ENCODE measurements at regions not wholly inside any gene's neighbourhood (a gene's known extent, or its start where the extent isn't known, plus 50 kb on each side); places are given as distances from the start of the nearest gene placed in this dataset.

DNA sequence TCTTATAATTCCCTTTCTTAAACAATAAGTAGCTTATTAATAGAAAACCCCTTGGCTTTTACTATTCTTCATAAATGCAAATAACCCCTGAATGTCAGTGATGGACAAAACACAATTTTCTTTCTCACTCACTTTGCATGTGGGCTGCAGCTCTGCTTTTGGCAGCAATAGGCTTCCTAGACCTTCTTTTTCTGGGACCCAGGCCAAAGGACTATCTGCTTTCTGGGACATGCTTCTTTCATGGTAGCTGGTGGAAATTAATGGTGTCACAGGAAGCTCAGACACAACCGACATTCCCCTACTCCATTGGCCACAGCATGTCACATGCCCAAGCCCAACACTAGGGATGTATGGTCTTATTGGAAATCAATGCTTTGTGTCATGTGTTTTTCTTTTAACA is 134.3 kb upstream of the MDFIC start:
- Mint-ChIP-seq H3K4me3 (no peak overlapping the region), H3K4me1 (peaks cover 8% of the 10 kb centered on the region), H3K36me3 (ENCODE audit: insufficient read depth) (no peaks in the 10 kb centered on the region), H3K27ac (ENCODE audit: low read depth) (no peak overlapping the region), H3K9me3 (no peaks in the 10 kb centered on the region), H3K27me3 (peaks cover 25% of the 10 kb centered on the region)
- ATAC-seq (replicated peaks; ENCODE audit: extremely low read depth, poor library complexity, severe bottlenecking) (no peak), DNase-seq (ENCODE audit: low spot score in 2 of 2) (no peak)

DNA sequence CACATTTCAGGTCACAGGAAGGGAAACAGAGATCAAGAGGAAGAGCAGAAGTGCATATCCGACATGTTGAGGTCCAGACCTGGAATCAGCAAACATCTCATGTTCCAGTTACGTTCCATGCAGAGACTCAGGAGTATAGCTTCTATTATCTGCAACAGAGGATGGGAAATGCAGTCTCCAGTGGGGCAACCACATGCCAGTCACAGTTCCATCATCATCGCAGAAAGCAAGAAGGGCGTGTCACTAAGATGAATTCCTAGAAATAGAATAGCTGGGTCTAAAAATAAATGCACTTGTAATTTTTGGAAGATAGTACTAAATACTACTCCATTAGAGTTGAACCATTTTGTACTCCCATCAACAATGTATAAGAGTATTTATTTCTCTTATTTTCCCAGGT is 133.2 kb upstream of the MDFIC start:
- Mint-ChIP-seq H3K4me1 (peaks cover under 1% of the 10 kb centered on the region), H3K9me3 (no peaks in the 10 kb centered on the region), H3K27me3 (peaks cover 18% of the 10 kb centered on the region), H3K27ac (ENCODE audit: low read depth) (no peak overlapping the region), H3K4me3 (no peak overlapping the region), H3K36me3 (ENCODE audit: insufficient read depth) (no peaks in the 10 kb centered on the region)
- DNase-seq (ENCODE audit: low spot score in 2 of 2) = no peak
- ATAC-seq (replicated peaks; ENCODE audit: extremely low read depth, poor library complexity, severe bottlenecking) = no peak

DNA sequence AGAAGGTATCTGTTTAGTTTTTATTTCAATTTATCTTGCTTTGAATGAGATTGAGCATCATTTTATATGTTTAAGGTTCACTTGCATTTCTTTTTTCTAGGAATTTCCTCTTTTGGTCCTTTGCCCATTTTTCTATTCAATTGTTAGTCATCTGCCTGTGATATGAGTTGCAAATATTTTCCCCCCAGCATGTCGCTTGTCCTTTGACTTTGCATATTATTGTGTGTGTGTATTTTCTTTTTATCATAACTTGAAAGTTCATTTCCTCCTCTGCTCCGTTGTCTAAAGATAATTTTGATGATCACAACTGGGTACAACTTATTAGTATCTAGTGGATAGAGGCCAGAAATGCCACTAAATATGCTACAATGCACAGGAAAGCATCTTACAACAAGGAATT is 132.7 kb upstream of the MDFIC start:
- no peak for DNase-seq (ENCODE audit: low spot score in 2 of 2)
- peaks cover 19% of the 10 kb centered on the region for H3K27me3 Mint-ChIP-seq
- no peaks in the 10 kb centered on the region for H3K36me3 Mint-ChIP-seq (ENCODE audit: insufficient read depth)
- no peak for ATAC-seq (replicated peaks; ENCODE audit: extremely low read depth, poor library complexity, severe bottlenecking)
- no peaks in the 10 kb centered on the region for H3K4me1 Mint-ChIP-seq
- no peaks in the 10 kb centered on the region for H3K9me3 Mint-ChIP-seq
- no peak overlapping the region for H3K4me3 Mint-ChIP-seq
- H3K27ac Mint-ChIP-seq (ENCODE audit: low read depth) = no peak overlapping the region

DNA sequence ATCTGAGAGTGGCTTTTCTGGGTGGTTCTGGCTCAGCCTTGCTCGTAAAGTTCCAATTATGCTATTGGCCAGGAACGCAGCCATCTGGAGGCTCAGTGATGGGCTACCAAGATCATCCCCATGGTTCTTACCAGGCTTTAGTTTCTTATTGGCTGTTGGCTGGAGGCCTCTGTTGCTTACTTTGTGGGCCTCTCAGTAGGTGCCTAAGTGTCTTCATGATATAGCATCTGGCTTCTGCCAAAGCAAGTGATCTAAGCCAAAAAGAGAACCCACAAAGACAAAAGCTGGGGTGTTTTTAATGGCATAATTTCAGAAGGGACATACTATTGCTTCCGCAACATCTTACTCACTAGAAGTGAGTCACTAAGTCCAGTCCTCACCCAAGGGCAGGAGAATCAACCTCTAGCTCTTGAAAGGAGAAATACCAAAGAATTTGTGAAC is 132.0 kb upstream of the MDFIC start:
- Mint-ChIP-seq H3K4me1 (no peaks in the 10 kb centered on the region), H3K27ac (ENCODE audit: low read depth) (no peak overlapping the region), H3K9me3 (no peaks in the 10 kb centered on the region), H3K27me3 (peaks cover 22% of the 10 kb centered on the region), H3K36me3 (ENCODE audit: insufficient read depth) (no peaks in the 10 kb centered on the region), H3K4me3 (no peak overlapping the region)
- ATAC-seq (replicated peaks; ENCODE audit: extremely low read depth, poor library complexity, severe bottlenecking) = no peak
- no peak for DNase-seq (ENCODE audit: low spot score in 2 of 2)

DNA sequence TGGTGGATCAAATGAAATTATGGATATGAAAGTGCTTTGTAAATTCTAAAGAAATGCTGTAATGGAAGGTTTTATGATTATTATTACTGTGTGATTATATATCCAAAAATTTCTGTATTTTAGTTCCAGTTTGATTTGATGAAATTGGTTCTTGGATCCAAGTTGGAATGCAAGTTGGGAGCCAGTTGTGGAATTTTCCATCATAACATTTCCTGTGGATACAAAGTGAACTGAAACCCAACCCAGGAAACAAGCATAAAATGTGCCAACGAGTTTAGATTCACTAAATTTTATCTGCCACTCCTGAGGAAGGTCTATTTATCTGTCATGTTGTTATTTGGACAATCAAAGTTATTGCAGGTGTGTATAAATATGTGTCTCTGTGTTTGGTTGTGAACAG is 131.4 kb upstream of the MDFIC start:
- Mint-ChIP-seq H3K27me3 (peaks cover 22% of the 10 kb centered on the region), H3K4me1 (no peaks in the 10 kb centered on the region), H3K4me3 (no peak overlapping the region), H3K36me3 (ENCODE audit: insufficient read depth) (no peaks in the 10 kb centered on the region), H3K9me3 (no peaks in the 10 kb centered on the region), H3K27ac (ENCODE audit: low read depth) (no peak overlapping the region)
- DNase-seq (ENCODE audit: low spot score in 2 of 2) (no peak), ATAC-seq (replicated peaks; ENCODE audit: extremely low read depth, poor library complexity, severe bottlenecking) (no peak)

DNA sequence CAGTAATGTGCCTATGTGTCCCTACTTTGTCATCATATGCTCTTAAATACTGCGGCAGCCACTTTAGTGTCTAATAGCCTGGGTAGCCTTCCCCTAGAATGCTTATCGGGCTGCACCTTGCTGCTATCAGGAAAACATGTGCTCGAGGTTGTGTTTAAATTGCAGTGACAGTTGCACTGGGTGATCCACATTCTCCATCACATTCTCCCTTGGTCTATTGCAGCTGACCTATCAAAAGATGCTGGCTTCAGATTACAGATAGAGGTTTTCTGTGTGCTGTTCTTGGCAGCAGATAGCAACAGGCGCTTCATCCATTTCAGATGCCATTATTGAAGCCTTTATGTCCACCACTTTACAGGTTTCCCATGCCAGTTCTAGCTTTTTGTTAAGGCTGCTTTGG is 130.1 kb upstream of the MDFIC start:
- Mint-ChIP-seq H3K4me1 (no peaks in the 10 kb centered on the region), H3K27ac (ENCODE audit: low read depth) (no peak overlapping the region), H3K9me3 (no peaks in the 10 kb centered on the region), H3K4me3 (no peak overlapping the region), H3K36me3 (ENCODE audit: insufficient read depth) (no peaks in the 10 kb centered on the region), H3K27me3 (peaks cover 30% of the 10 kb centered on the region)
- DNase-seq (ENCODE audit: low spot score in 2 of 2) (no peak), ATAC-seq (replicated peaks; ENCODE audit: extremely low read depth, poor library complexity, severe bottlenecking) (no peak)

DNA sequence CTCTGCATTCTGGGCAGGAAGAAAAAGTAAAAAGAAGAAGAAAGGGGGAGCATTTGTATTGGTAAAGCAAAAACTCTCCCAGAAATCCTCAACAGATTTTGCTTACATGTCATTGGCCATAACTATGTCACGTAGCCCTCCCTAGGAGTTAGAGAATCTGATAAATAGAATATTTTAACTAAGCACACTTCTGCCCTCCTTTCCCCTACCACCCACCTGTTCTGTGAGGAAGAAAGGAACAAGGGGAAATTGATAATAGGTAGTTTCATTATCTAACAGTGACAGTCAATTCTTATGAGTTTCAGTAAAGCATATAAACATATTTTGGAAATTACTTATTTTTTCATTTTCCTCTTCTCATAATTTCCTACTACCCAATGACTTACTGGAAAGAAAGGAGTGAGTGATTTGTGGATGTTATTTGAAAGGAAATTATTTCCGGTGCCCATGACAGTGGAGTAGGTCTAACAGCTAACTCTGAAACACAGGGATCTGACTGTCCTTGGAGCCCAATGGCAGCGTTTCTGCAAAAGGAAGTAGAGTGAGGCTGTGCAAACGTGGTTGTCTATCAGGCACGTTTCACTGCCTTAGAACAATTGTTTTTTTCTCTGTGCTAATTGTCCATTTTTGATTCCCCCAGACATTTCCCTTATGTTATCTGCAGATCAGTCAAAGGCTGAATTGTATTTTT is 128.6 kb upstream of the MDFIC start:
- Mint-ChIP-seq H3K27me3 (peaks cover 30% of the 10 kb centered on the region), H3K36me3 (ENCODE audit: insufficient read depth) (no peaks in the 10 kb centered on the region), H3K4me1 (no peaks in the 10 kb centered on the region), H3K27ac (ENCODE audit: low read depth) (no peak overlapping the region), H3K4me3 (no peak overlapping the region), H3K9me3 (no peaks in the 10 kb centered on the region)
- no peak for DNase-seq (ENCODE audit: low spot score in 2 of 2)
- ATAC-seq (replicated peaks; ENCODE audit: extremely low read depth, poor library complexity, severe bottlenecking) = no peak

DNA sequence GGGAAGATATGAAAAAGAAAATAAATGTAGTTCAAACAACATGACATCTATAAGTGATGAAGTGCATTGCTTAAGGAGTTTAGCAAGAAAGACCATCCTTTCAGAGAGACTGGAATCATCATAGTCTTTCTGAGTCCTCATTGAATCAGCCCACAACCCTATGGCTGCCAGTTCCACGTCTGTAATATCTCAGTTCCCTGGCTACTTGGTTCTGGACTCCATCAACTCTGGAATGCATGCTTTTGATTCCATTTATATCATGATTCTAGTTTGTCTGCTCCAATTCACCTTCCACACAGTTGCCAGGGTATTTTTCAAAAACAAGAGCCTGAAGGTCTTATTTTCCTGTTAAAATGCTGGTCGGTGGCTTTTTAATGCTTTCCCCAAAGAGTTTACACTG is 126.4 kb upstream of the MDFIC start:
- Mint-ChIP-seq H3K27ac (ENCODE audit: low read depth) (no peak overlapping the region), H3K36me3 (ENCODE audit: insufficient read depth) (no peaks in the 10 kb centered on the region), H3K4me3 (no peak overlapping the region), H3K9me3 (no peaks in the 10 kb centered on the region), H3K4me1 (no peaks in the 10 kb centered on the region), H3K27me3 (peaks cover 30% of the 10 kb centered on the region)
- no peak for ATAC-seq (replicated peaks; ENCODE audit: extremely low read depth, poor library complexity, severe bottlenecking)
- DNase-seq (ENCODE audit: low spot score in 2 of 2) = no peak

DNA sequence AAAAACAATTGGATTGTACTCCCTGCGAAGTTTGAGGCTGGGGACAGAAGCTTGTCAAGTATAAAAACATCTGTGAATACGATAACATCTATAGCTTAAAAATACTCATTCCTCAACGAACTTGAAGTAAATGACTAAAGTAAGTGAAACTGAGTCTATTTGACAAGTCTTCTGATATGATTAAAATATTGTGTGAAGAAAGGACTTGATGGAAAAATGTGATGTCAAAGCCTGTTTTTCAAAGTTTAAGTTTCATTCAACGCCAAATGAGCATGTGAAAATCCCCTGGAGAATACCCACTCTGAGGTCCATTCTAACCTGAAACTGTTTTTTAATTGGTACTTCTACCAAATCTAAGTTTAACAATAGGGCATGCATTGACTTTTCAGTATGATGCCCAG is 122.3 kb upstream of the MDFIC start:
- H3K27ac Mint-ChIP-seq (ENCODE audit: low read depth) = no peak overlapping the region
- no peaks in the 10 kb centered on the region for H3K4me1 Mint-ChIP-seq
- no peaks in the 10 kb centered on the region for H3K9me3 Mint-ChIP-seq
- no peak for ATAC-seq (replicated peaks; ENCODE audit: extremely low read depth, poor library complexity, severe bottlenecking)
- no peak overlapping the region for H3K4me3 Mint-ChIP-seq
- H3K36me3 Mint-ChIP-seq (ENCODE audit: insufficient read depth) = peaks cover 2% of the 10 kb centered on the region
- H3K27me3 Mint-ChIP-seq = peaks cover 17% of the 10 kb centered on the region
- DNase-seq (ENCODE audit: low spot score in 2 of 2) = no peak

DNA sequence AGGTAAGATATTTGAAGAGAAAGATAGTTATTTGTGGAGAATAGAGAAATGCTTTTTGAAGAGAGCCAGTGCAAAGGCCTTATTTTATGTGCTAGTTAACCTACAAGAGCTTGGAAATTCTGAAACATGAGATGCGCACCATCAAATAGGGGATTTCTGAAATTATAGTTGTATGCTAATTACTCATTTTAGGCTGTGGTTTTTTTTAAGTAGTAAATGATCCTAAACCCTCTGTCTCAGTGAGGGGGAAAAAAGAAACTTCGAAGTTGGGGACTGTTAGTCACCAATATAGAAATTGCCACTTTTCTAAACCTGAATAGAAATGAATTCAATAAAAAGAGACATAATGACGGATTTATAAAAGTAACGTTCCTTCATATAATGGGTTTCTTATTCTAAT is 119.3 kb upstream of the MDFIC start:
- Mint-ChIP-seq H3K4me1 (no peaks in the 10 kb centered on the region), H3K27ac (ENCODE audit: low read depth) (no peak overlapping the region), H3K27me3 (no peaks in the 10 kb centered on the region), H3K9me3 (no peaks in the 10 kb centered on the region), H3K4me3 (no peak overlapping the region), H3K36me3 (ENCODE audit: insufficient read depth) (peaks cover 2% of the 10 kb centered on the region)
- DNase-seq (ENCODE audit: low spot score in 2 of 2) (no peak), ATAC-seq (replicated peaks; ENCODE audit: extremely low read depth, poor library complexity, severe bottlenecking) (no peak)

DNA sequence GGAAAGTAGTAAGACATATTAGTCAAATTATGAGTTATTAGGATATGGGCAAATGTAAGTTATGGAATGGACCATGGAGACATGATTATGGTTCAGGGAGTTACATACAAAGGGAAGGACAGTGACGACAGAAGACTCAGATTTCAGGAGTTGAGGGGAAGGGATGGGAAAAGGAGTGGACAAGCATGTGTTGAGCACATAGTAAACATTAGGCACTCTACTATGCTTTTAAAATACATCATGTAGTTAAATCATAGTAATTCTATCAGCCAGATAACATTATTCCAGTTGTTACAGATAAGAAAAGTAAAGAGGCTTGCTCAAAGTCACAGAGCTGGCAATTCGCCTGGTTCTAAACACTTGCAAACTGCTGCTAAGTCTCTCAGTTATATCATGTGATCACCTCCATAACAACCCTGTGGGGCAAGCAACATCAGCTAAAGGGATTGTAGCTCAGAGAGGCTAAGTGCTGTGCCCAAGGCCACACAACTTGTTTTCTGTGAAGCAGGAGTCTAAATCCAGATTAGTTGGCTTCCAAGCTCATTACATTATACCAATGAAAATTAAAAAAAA is 115.2 kb upstream of the MDFIC start:
- no peak for DNase-seq (ENCODE audit: low spot score in 2 of 2)
- peaks cover 2% of the 10 kb centered on the region for H3K36me3 Mint-ChIP-seq (ENCODE audit: insufficient read depth)
- no peaks in the 10 kb centered on the region for H3K9me3 Mint-ChIP-seq
- H3K27me3 Mint-ChIP-seq = no peaks in the 10 kb centered on the region
- H3K4me1 Mint-ChIP-seq = no peaks in the 10 kb centered on the region
- no peak overlapping the region for H3K27ac Mint-ChIP-seq (ENCODE audit: low read depth)
- ATAC-seq (replicated peaks; ENCODE audit: extremely low read depth, poor library complexity, severe bottlenecking) = no peak
- H3K4me3 Mint-ChIP-seq = no peak overlapping the region

DNA sequence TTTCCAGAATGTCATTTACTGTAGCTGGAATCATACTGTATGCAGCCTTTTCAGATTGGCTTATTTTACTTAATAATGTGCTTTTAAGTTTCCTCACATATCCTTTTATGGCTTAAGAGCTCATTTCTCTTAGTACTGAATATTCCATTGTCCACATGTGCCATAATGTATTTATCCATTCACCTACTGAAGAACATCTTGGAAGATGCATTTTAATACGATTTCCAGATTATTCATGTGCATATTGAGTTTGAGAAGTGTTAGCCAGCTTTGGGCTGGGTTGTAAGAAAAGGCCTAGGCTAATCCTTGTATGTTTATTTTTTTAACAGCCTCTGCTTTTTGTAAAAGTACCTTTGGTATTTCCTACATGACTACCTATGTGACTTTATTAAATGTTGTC is 109.3 kb upstream of the MDFIC start:
- no peak for DNase-seq (ENCODE audit: low spot score in 2 of 2)
- no peak overlapping the region for H3K27ac Mint-ChIP-seq (ENCODE audit: low read depth)

DNA sequence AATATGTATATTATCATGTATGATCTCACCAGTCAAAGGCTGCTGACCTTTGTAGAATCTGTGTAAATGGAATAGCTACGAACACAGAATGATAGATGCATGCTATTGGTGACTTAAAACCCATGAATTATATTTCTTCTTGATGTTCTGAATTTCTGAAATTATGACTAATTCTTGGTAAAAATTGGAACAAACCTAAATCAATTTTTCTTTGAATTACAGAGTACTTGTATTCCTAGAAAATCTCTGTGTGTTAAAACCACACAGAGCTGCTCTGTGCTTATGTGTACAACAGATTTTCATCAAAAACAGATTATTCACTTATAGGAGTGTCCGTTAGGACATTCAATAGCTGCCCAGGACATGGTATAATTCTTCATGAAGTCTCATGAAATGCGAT is 108.3 kb upstream of the MDFIC start:
- ATAC-seq (replicated peaks; ENCODE audit: extremely low read depth, poor library complexity, severe bottlenecking) (no peak), DNase-seq (ENCODE audit: low spot score in 2 of 2) (no peak)
- Mint-ChIP-seq H3K9me3 (no peaks in the 10 kb centered on the region), H3K4me3 (no peak overlapping the region), H3K27ac (ENCODE audit: low read depth) (no peak overlapping the region), H3K36me3 (ENCODE audit: insufficient read depth) (no peaks in the 10 kb centered on the region), H3K4me1 (peaks cover 7% of the 10 kb centered on the region), H3K27me3 (no peaks in the 10 kb centered on the region)

More for the DNA sequence above, 109.3 kb upstream of the MDFIC start:
- H3K9me3 Mint-ChIP-seq = no peaks in the 10 kb centered on the region
- H3K36me3 Mint-ChIP-seq (ENCODE audit: insufficient read depth) = no peaks in the 10 kb centered on the region
- H3K4me1 Mint-ChIP-seq = peaks cover 7% of the 10 kb centered on the region
- no peaks in the 10 kb centered on the region for H3K27me3 Mint-ChIP-seq
- no peak for ATAC-seq (replicated peaks; ENCODE audit: extremely low read depth, poor library complexity, severe bottlenecking)
- H3K4me3 Mint-ChIP-seq = no peak overlapping the region
